K562 (cell line): ENCODE measurements at regions not wholly inside any gene's neighbourhood (a gene's known extent, or its start where the extent isn't known, plus 50 kb on each side); places are given as distances from the start of the nearest gene placed in this dataset.

Experiments used
- ATAC-seq: fragments of 200-7000 bp; cut with Tn5 transposase; 3 replicates; pipeline ENCODE4 v1.9.1; 2020; ENCODE audit warnings: moderate library complexity
- BruUV-seq: library from RNA; stranded (reverse); fragments of 400-500 nt; replicated peaks from 2 replicates; lab custom pipeline; 2021; lab: Mats Ljungman, UMichigan
- CTCF ChIA-PET: fragments of 300-600 bp; formaldehyde crosslinking; extraction: SDS; loops from one replicate; lab custom pipeline; 2021; ENCODE audit warnings: low intra/inter-chr PET ratio; lab: Yijun Ruan, JAX
- POLR2A ChIA-PET: fragments of 300-600, 350-650 bp; sonication (Branson Sonifier 250); formaldehyde crosslinking; extraction: SDS; loops from one replicate; lab custom pipeline; 2021; ENCODE audit warnings: antibody characterized with exemption, inconsistent platforms; lab: Yijun Ruan, JAX
- DNase-seq, 4 experiments: peaks; one replicate each; pipeline versions ENCODE4 v3.0.0 to v3.0.0-alpha.2; 2011 to 2018; ENCODE audit warnings: low spot score in 3 of 4, mixed read lengths in 3 of 4; ENCODE audit errors: extremely low read depth in 1 of 4
- FAIRE-seq: peaks from 2 replicates; lab custom pipeline; 2011; peaks lifted over from hg19 to GRCh38; lab: Jason Lieb, UNC
- H2AFZ ChIP-seq: 2 replicates; pipeline ENCODE4 v1.6.0; 2011; ENCODE audit warnings: low read depth, low read length, control low read depth, inconsistent platforms
- H3K27ac ChIP-seq: fragments of 200-600 bp; 3 replicates; pipeline ENCODE4 v1.8.0; 2011; ENCODE audit warnings: low read depth, mild to moderate bottlenecking, control low read depth, inconsistent platforms, low read length, moderate library complexity, mixed read lengths; ENCODE audit errors: extremely low read depth
- H3K27me3 ChIP-seq, 2 experiments: fragments of 300-600 bp in 1 of 2; 2 replicates in 1 of 2; 3 replicates in 1 of 2; pipeline versions ENCODE4 v1.6.0 to v1.8.0; 2011; ENCODE audit warnings: inconsistent platforms in 2 of 2, low read length in 2 of 2, mild to moderate bottlenecking in 1 of 2, mixed read lengths in 1 of 2, moderate library complexity in 1 of 2; ENCODE audit not compliant: control insufficient read depth in 2 of 2, insufficient read depth in 2 of 2
- H3K36me3 ChIP-seq: fragments of 300-600 bp; 3 replicates; pipeline ENCODE4 v1.8.0; 2011; ENCODE audit warnings: mild to moderate bottlenecking, low read length, inconsistent platforms; ENCODE audit not compliant: control insufficient read depth, insufficient read depth
- H3K4me1 ChIP-seq, 2 experiments: fragments of 200-600 bp in 1 of 2; replicated peaks in 1 of 2; 2 replicates in 1 of 2; 3 replicates in 1 of 2; pipeline versions ENCODE4 v1.5.1 to v1.8.0; 2011; ENCODE audit warnings: inconsistent platforms in 2 of 2, low read length in 2 of 2, mild to moderate bottlenecking in 1 of 2, mixed read lengths in 1 of 2, moderate library complexity in 1 of 2; ENCODE audit not compliant: control insufficient read depth in 2 of 2, insufficient read depth in 2 of 2
- H3K4me2 ChIP-seq: 2 replicates; pipeline ENCODE4 v1.6.1; 2011; ENCODE audit warnings: low read length, control low read depth, inconsistent platforms, mixed read lengths; ENCODE audit not compliant: insufficient read depth
- H3K4me3 ChIP-seq: fragments of 200-600 bp; sonication (generic), shearing (Covaris generic); 2 replicates; pipeline ENCODE4 v1.5.1; 2016; ENCODE audit warnings: control low read depth, inconsistent platforms
- H3K79me2 ChIP-seq: fragments of 200-600 bp; 3 replicates; pipeline ENCODE4 v1.8.0; 2011; ENCODE audit warnings: low read length, inconsistent platforms; ENCODE audit not compliant: control insufficient read depth, insufficient read depth
- H3K9ac ChIP-seq, 2 experiments: 2 replicates each; pipeline versions ENCODE4 v1.6.0 to v1.6.1; 2011; ENCODE audit warnings: low read depth in 2 of 2, low read length in 2 of 2, control low read depth in 1 of 2, inconsistent platforms in 1 of 2, mild to moderate bottlenecking in 1 of 2, mixed read lengths in 1 of 2; ENCODE audit not compliant: insufficient read depth in 1 of 2
- H3K9me1 ChIP-seq: one replicate; pipeline ENCODE4 v1.6.0; 2011; ENCODE audit warnings: inconsistent platforms, mild to moderate bottlenecking, low read length, moderate library complexity; ENCODE audit not compliant: control insufficient read depth, insufficient read depth
- H3K9me3 ChIP-seq: replicated peaks from 2 replicates; pipeline ENCODE4 v1.5.1; 2011; ENCODE audit warnings: low read depth, low read length, inconsistent platforms; ENCODE audit not compliant: control insufficient read depth, insufficient read depth
- H4K20me1 ChIP-seq: replicated peaks from 2 replicates; pipeline ENCODE4 v1.6.1; 2011; ENCODE audit warnings: low read length, inconsistent platforms, mixed read lengths; ENCODE audit not compliant: control insufficient read depth, insufficient read depth
- ILK ChIP-seq: fragments of 450-650 bp; IDR thresholded peaks from 2 replicates; pipeline ENCODE4 v1.6.1; 2016; ENCODE audit warnings: missing genetic modification characterization, low read depth, mild to moderate bottlenecking, missing compliant biosample characterization, moderate library complexity, borderline replicate concordance
- NRF1 ChIP-seq, 2 experiments: fragments of 450-650 bp; IDR thresholded peaks in 1 of 2; conservative IDR thresholded peaks in 1 of 2; 2 replicates each; pipeline ENCODE4 v1.6.1; 2014; ENCODE audit warnings: mild to moderate bottlenecking in 2 of 2
- ZSCAN32 ChIP-seq: fragments of 450-650 bp; formaldehyde crosslinking; IDR thresholded peaks from 2 replicates; pipeline ENCODE4 v1.4.0; 2020; ENCODE audit warnings: mild to moderate bottlenecking, moderate library complexity
- WGBS: fragments of 100-300 bp; shearing (Covaris generic); methylation state at CpG from one replicate; pipeline ENCODE4 v1.1.6; 2016; ENCODE audit warnings: low coverage, mixed read lengths; ENCODE audit not compliant: insufficient coverage; ENCODE audit errors: missing lambda C conversion rate; 5-methylcytosine and 5-hydroxymethylcytosine counted together
- in situ Hi-C: fragments of 300-500 bp; cut with MboI; formaldehyde crosslinking; loops from 4 replicates; pipeline ENCODE4 v1.15.0; 2018; ENCODE audit warnings: inconsistent platforms, mixed read lengths
- intact Hi-C: fragments of 100-400 bp; cut with micrococcal nuclease; formaldehyde crosslinking; loops from 2 replicates; pipeline ENCODE4 v1.14.2; 2022
- TF ChIP-seq, protein P1 (sequence below): fragments of 450-650 bp; IDR thresholded peaks from 2 replicates; pipeline ENCODE4 v1.6.1; 2018; ENCODE audit not compliant: partially characterized antibody

- FAIRE-seq (no peak), ATAC-seq (no peak; the same call in 2 of the 3 replicates), DNase-seq (no peak)
- no peaks in the 10 kb centered on the region for H4K20me1 ChIP-seq
- in situ Hi-C loops, result no loop called here
- H3K36me3 ChIP-seq, result no peaks in the 10 kb centered on the region
- 0 out of 4 replicates have a peak, but pooled peaks of 1 of the 2 experiments have one; percentile 3 for TF ChIP-seq NRF1 (conservative IDR thresholded peaks at IDR 0.05 in 1 of 2, IDR thresholded peaks at IDR 0.05 in 1 of 2)
- no peak for TF ChIP-seq ZSCAN32 (CRISPR knock-in tag)
- 7% methylated on average over 10 of the region's 14 CpGs for WGBS
- peaks cover 0 to 18% of the 10 kb centered on the region in 2 experiments; a peak in 2 of 5 replicates for H3K4me1 ChIP-seq
- intact Hi-C loops, result loop anchor here (1.0 kb wide), 1 partner anchor 45 kb away; no protein-coding TSS in a partner anchor
- H3K79me2 ChIP-seq, result no peaks in the 10 kb centered on the region
- peak overlapping the region in 1 of 2 experiments; percentile 45; a peak in 2 of 4 replicates for H3K9ac ChIP-seq
- no peaks in the 10 kb centered on the region for H3K9me3 ChIP-seq
- no peak overlapping the region for H3K27ac ChIP-seq
- H3K27me3 ChIP-seq, result peaks cover 26 to 35% of the 10 kb centered on the region in 2 experiments
- no TSS peak for BruUV-seq
- no peak overlapping the region for H3K4me3 ChIP-seq
- POLR2A ChIA-PET, result interaction anchor here (0.7 to 1.2 kb wide), 2 partner anchors 41 to 81 kb away, joined by 3 read pairs; no protein-coding TSS in a partner anchor
- H3K9me1 ChIP-seq, result no peaks in the 10 kb centered on the region
- H2AFZ ChIP-seq, result no peak overlapping the region
- CTCF ChIA-PET, result interaction anchor here (0.6 kb wide), 1 partner anchor 30 kb away, joined by 3 read pairs; no protein-coding TSS in a partner anchor
- H3K4me2 ChIP-seq, result no peak overlapping the region
These were observed 55.1 kb upstream of the IMP4 start for GRCh38 chr2:130287656-130288026.

GRCh38 chr2:130286983-130287655 is 55.6 kb upstream of the IMP4 start:
- ATAC-seq (peak; percentile 27; the same call in 2 of the 3 replicates), DNase-seq (no peak), FAIRE-seq (no peak)
- POLR2A ChIA-PET, result interaction anchor here (1.2 kb wide), 1 partner anchor 41 kb away, joined by 3 read pairs; no protein-coding TSS in a partner anchor
- Histone ChIP-seq H3K79me2 (no peaks in the 10 kb centered on the region), H3K27ac (no peak overlapping the region), H4K20me1 (no peaks in the 10 kb centered on the region), H3K36me3 (no peaks in the 10 kb centered on the region), H3K9ac (peak overlapping the region in 1 of 2 experiments; percentile 45; a peak in 2 of 4 replicates), H3K4me3 (no peak overlapping the region), H3K4me1 (peaks cover 0 to 18% of the 10 kb centered on the region in 2 experiments; a peak in 2 of 5 replicates), H3K4me2 (no peak overlapping the region), H3K27me3 (peaks cover 27 to 37% of the 10 kb centered on the region in 2 experiments), H3K9me3 (no peaks in the 10 kb centered on the region), H2AFZ (no peak overlapping the region), H3K9me1 (no peaks in the 10 kb centered on the region)
- CTCF ChIA-PET, result interaction anchor here (0.6 kb wide), 1 partner anchor 31 kb away, joined by 3 read pairs; no protein-coding TSS in a partner anchor
- no TSS peak for BruUV-seq
- WGBS, result 20% methylated on average over 33 of the region's 35 CpGs
- no peak for TF ChIP-seq ILK (tag)
- TF ChIP-seq, protein P1, sequence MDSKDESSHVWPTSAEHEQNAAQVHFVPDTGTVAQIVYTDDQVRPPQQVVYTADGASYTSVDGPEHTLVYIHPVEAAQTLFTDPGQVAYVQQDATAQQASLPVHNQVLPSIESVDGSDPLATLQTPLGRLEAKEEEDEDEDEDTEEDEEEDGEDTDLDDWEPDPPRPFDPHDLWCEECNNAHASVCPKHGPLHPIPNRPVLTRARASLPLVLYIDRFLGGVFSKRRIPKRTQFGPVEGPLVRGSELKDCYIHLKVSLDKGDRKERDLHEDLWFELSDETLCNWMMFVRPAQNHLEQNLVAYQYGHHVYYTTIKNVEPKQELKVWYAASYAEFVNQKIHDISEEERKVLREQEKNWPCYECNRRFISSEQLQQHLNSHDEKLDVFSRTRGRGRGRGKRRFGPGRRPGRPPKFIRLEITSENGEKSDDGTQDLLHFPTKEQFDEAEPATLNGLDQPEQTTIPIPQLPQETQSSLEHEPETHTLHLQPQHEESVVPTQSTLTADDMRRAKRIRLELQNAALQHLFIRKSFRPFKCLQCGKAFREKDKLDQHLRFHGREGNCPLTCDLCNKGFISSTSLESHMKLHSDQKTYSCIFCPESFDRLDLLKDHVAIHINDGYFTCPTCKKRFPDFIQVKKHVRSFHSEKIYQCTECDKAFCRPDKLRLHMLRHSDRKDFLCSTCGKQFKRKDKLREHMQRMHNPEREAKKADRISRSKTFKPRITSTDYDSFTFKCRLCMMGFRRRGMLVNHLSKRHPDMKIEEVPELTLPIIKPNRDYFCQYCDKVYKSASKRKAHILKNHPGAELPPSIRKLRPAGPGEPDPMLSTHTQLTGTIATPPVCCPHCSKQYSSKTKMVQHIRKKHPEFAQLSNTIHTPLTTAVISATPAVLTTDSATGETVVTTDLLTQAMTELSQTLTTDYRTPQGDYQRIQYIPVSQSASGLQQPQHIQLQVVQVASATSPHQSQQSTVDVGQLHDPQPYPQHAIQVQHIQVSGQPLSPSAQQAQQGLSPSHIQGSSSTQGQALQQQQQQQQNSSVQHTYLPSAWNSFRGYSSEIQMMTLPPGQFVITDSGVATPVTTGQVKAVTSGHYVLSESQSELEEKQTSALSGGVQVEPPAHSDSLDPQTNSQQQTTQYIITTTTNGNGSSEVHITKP, result peak; percentile 37
- TF ChIP-seq NRF1 (conservative IDR thresholded peaks at IDR 0.05 in 1 of 2, IDR thresholded peaks at IDR 0.05 in 1 of 2), result 0 out of 4 replicates have a peak, but pooled peaks of 1 of the 2 experiments have one; percentile 12
- intact Hi-C loops (no loop called here), in situ Hi-C loops (no loop called here)
